Fibroblast of lung (primary cell): ENCODE measurements at regions not wholly inside any gene's neighbourhood (a gene's known extent, or its start where the extent isn't known, plus 50 kb on each side); places are given as distances from the start of the nearest gene placed in this dataset.

ENCODE experiments used
- DNase-seq, 2 donors: peaks; one replicate each; pipeline versions ENCODE4 v3.0.0 to v3.0.0-alpha.2; 2010; ENCODE audit warnings: low read depth in 2 of 2
- H2AFZ ChIP-seq: 2 replicates; pipeline ENCODE4 v1.5.1; 2012; ENCODE audit warnings: low read length, control low read depth, inconsistent platforms
- H3K27ac ChIP-seq: 2 replicates; pipeline ENCODE4 v1.5.1; 2011; ENCODE audit warnings: low read length, control low read depth; ENCODE audit not compliant: insufficient read depth
- H3K27me3 ChIP-seq: 2 replicates; pipeline ENCODE4 v1.5.1; 2011; ENCODE audit warnings: mild to moderate bottlenecking, low read length; ENCODE audit not compliant: control insufficient read depth, insufficient read depth
- H3K36me3 ChIP-seq: 2 replicates; pipeline ENCODE4 v1.5.1; 2011; ENCODE audit warnings: low read length; ENCODE audit not compliant: control insufficient read depth, insufficient read depth
- H3K4me1 ChIP-seq: 2 replicates; pipeline ENCODE4 v1.5.1; 2011; ENCODE audit warnings: low read length; ENCODE audit not compliant: control insufficient read depth, insufficient read depth; ENCODE audit errors: extremely low read depth
- H3K4me2 ChIP-seq: 2 replicates; pipeline ENCODE4 v1.5.1; 2011; ENCODE audit warnings: low read length, control low read depth; ENCODE audit not compliant: insufficient read depth; ENCODE audit errors: extremely low read depth
- H3K4me3 ChIP-seq, 4 experiments: fragments of 200-600 bp in 1 of 4; sonication (generic) in 1 of 4; replicated peaks in 1 of 4; 2 replicates each; pipeline ENCODE4 v1.5.1; 2011 to 2016; ENCODE audit warnings: low read length in 4 of 4, low read depth in 3 of 4, mild to moderate bottlenecking in 3 of 4, control low read depth in 2 of 4, inconsistent platforms in 1 of 4, mixed read lengths in 1 of 4; ENCODE audit not compliant: insufficient read depth in 1 of 4; ENCODE audit errors: control extremely low read depth in 1 of 4
- H3K79me2 ChIP-seq: 2 replicates; pipeline ENCODE4 v1.5.1; 2012; ENCODE audit warnings: mild to moderate bottlenecking, low read length, inconsistent platforms; ENCODE audit not compliant: control insufficient read depth, insufficient read depth
- H3K9ac ChIP-seq: 2 replicates; pipeline ENCODE4 v1.5.1; 2011; ENCODE audit warnings: mild to moderate bottlenecking, low read length, control low read depth; ENCODE audit not compliant: insufficient read depth
- H3K9me3 ChIP-seq: 2 replicates; pipeline ENCODE4 v1.5.1; 2012; ENCODE audit warnings: low read depth, low read length; ENCODE audit not compliant: control insufficient read depth, insufficient read depth
- H4K20me1 ChIP-seq: 2 replicates; pipeline ENCODE4 v1.5.1; 2011; ENCODE audit warnings: low read length; ENCODE audit not compliant: control insufficient read depth, insufficient read depth; ENCODE audit errors: extremely low read depth
- EZH2 ChIP-seq: IDR thresholded peaks from 2 replicates; pipeline ENCODE4 v1.5.1; 2012; ENCODE audit warnings: low read length, control low read depth, mild to moderate bottlenecking; ENCODE audit errors: missing control alignments
- TF ChIP-seq, protein P1 (sequence below), 2 donors: IDR thresholded peaks in 1 of 2; conservative IDR thresholded peaks in 1 of 2; 1 replicate in 1 of 2; 2 replicates in 1 of 2; pipeline ENCODE4 v1.5.1; 2011 to 2012; ENCODE audit warnings: low read length in 2 of 2, control low read depth in 1 of 2, inconsistent platforms in 1 of 2, low read depth in 1 of 2, mild to moderate bottlenecking in 1 of 2

DNA sequence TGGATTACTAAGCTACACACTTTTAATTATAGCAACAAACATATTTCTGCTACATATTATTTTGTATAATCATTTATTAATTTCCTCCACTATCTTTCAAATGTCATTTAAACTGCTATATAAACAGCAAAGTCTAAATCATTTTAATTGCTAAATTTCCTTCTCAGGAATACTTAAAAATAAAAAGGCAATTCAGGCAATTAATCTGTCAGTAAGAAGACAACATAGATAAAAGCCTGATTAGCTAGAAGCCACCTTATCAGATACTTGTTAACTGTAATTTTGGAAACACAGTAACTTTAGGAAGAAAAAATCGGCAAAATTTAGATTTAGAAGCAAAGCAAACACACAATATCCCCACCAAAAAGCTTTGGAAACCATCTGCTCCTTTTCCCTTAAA lies 188.2 kb upstream of the ZNF804A start:
- H3K27me3 ChIP-seq, result no peaks in the 10 kb centered on the region
- H3K4me3 ChIP-seq, result no peak overlapping the region
- H3K9ac ChIP-seq, result no peak overlapping the region
- H4K20me1 ChIP-seq, result no peaks in the 10 kb centered on the region
- H3K36me3 ChIP-seq, result no peaks in the 10 kb centered on the region
- no peaks in the 10 kb centered on the region for H3K4me1 ChIP-seq
- H3K4me2 ChIP-seq, result no peak overlapping the region
- no peaks in the 10 kb centered on the region for H3K9me3 ChIP-seq
- no peak for DNase-seq
- TF ChIP-seq, protein P1, sequence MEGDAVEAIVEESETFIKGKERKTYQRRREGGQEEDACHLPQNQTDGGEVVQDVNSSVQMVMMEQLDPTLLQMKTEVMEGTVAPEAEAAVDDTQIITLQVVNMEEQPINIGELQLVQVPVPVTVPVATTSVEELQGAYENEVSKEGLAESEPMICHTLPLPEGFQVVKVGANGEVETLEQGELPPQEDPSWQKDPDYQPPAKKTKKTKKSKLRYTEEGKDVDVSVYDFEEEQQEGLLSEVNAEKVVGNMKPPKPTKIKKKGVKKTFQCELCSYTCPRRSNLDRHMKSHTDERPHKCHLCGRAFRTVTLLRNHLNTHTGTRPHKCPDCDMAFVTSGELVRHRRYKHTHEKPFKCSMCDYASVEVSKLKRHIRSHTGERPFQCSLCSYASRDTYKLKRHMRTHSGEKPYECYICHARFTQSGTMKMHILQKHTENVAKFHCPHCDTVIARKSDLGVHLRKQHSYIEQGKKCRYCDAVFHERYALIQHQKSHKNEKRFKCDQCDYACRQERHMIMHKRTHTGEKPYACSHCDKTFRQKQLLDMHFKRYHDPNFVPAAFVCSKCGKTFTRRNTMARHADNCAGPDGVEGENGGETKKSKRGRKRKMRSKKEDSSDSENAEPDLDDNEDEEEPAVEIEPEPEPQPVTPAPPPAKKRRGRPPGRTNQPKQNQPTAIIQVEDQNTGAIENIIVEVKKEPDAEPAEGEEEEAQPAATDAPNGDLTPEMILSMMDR (conservative IDR thresholded peaks at IDR 0.05 in 1 of 2, IDR thresholded peaks at IDR 0.05 in 1 of 2; ENCODE audit: low read depth in 1 of 2, low read length in 2 of 2), result no peak
- no peak for TF ChIP-seq EZH2
- no peak overlapping the region for H3K27ac ChIP-seq
- H2AFZ ChIP-seq, result no peak overlapping the region
- H3K79me2 ChIP-seq, result no peaks in the 10 kb centered on the region

DNA sequence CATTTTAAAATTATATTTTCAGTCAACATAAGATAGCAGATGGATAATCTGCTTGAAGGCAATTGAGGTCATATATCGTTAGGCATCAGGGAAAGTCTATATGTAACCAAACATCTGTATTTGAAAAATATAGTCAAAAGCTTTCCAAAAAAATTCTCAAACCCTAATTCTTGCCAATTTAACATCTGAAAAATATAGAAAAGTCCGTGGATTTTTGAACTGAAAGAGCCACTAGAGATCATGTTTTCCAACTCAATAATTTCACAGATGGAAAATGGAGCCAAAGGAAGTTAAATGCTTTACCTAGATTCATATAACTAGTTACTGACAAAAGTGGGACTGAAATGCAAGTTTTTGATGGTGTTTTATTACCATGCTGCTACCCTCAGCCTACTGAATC lies 185.1 kb upstream of the ZNF804A start:
- no peak overlapping the region for H3K27ac ChIP-seq
- no peaks in the 10 kb centered on the region for H3K9me3 ChIP-seq
- no peaks in the 10 kb centered on the region for H3K4me1 ChIP-seq
- H4K20me1 ChIP-seq, result no peaks in the 10 kb centered on the region
- TF ChIP-seq EZH2, result no peak
- TF ChIP-seq, protein P1 (conservative IDR thresholded peaks at IDR 0.05 in 1 of 2, IDR thresholded peaks at IDR 0.05 in 1 of 2; ENCODE audit: low read depth in 1 of 2, low read length in 2 of 2), result no peak
- no peaks in the 10 kb centered on the region for H3K36me3 ChIP-seq
- H3K79me2 ChIP-seq, result no peaks in the 10 kb centered on the region
- H3K4me3 ChIP-seq, result no peak overlapping the region
- H3K4me2 ChIP-seq, result no peak overlapping the region
- no peak overlapping the region for H2AFZ ChIP-seq
- DNase-seq, result no peak
- no peak overlapping the region for H3K9ac ChIP-seq
- H3K27me3 ChIP-seq, result no peaks in the 10 kb centered on the region

DNA sequence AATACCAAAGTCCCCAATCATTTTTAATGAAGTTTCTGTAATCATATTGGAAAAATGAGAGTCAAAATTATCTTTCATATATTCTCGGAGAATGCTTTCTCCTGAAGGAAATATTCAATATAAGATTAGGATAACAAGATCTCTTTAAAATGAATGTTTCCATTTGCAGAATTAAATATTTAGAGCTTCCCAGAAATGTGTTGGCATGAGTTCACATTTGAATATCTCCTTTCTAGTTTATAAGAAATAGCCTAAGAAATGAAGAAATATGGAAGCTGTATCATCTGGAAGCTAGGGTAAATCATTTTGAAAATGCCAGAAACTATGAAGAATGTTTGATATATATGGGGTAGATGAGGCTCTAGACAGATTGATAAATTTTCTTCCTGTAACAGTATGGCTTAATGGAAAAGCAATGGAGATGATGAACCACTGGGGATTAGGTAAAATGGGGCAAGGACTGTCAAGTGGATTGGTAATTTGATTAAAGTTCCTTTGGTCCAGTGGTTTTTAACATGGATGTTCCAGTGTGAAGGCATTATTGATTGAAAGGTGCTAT lies 184.6 kb upstream of the ZNF804A start:
- H4K20me1 ChIP-seq, result no peaks in the 10 kb centered on the region

More for the DNA sequence above, 184.6 kb upstream of the ZNF804A start:
- Histone ChIP-seq H3K27me3 (no peaks in the 10 kb centered on the region), H3K4me1 (no peaks in the 10 kb centered on the region), H3K36me3 (no peaks in the 10 kb centered on the region), H2AFZ (no peak overlapping the region), H3K4me3 (no peak overlapping the region), H3K4me2 (no peak overlapping the region), H3K79me2 (no peaks in the 10 kb centered on the region), H3K27ac (no peak overlapping the region), H3K9ac (no peak overlapping the region), H3K9me3 (no peaks in the 10 kb centered on the region)
- DNase-seq, result no peak
- TF ChIP-seq EZH2, result no peak
- TF ChIP-seq, protein P1 (conservative IDR thresholded peaks at IDR 0.05 in 1 of 2, IDR thresholded peaks at IDR 0.05 in 1 of 2; ENCODE audit: low read depth in 1 of 2, low read length in 2 of 2), result no peak
